PC-9 (cell line): ENCODE measurements at regions not wholly inside any gene's neighbourhood (a gene's known extent, or its start where the extent isn't known, plus 50 kb on each side); places are given as distances from the start of the nearest gene placed in this dataset.

Source experiments
- BruUV-seq: library from RNA; stranded (reverse); fragments of 400-500 nt; replicated peaks from 2 replicates; lab custom pipeline; 2021; lab: Mats Ljungman, UMichigan
- CTCF ChIA-PET: fragments of 300-600 bp; sonication (Branson Sonifier 250); formaldehyde crosslinking; loops from one replicate; lab custom pipeline; 2022; ENCODE audit warnings: antibody characterized with exemption; lab: Charles Lee
- POLR2A ChIA-PET: fragments of 300-600 bp; sonication (Branson Sonifier 250); formaldehyde crosslinking; loops from one replicate; lab custom pipeline; 2022; ENCODE audit warnings: antibody characterized with exemption; ENCODE audit not compliant: unreplicated experiment; lab: Charles Lee
- DNase-seq, 2 experiments: peaks; one replicate each; pipeline versions ENCODE4 v3.0.0 to v3.0.0-alpha.2; 2015 to 2022; ENCODE audit warnings: mixed read lengths in 1 of 2
- H2AFZ ChIP-seq: fragments of 200-600 bp; sonication (generic); 2 replicates; pipeline ENCODE4 v1.8.1; 2017; ENCODE audit warnings: antibody characterized with exemption
- H3F3A ChIP-seq: fragments of 200-600 bp; sonication (generic); 2 replicates; pipeline ENCODE4 v1.8.1; 2017; ENCODE audit warnings: antibody characterized with exemption, mild to moderate bottlenecking, low read depth; ENCODE audit not compliant: insufficient read depth
- H3K27ac ChIP-seq: fragments of 200-600 bp; sonication (generic); 2 replicates; pipeline ENCODE4 v1.6.1; 2016; ENCODE audit warnings: mixed run types
- H3K27me3 ChIP-seq: fragments of 200-600 bp; sonication (generic); 2 replicates; pipeline ENCODE4 v1.6.1; 2016; ENCODE audit warnings: low read depth, mixed run types; ENCODE audit not compliant: insufficient read depth
- H3K36me3 ChIP-seq: fragments of 200-600 bp; sonication (generic); 2 replicates; pipeline ENCODE4 v1.6.1; 2016; ENCODE audit warnings: low read depth, mixed run types
- H3K4me1 ChIP-seq: fragments of 200-600 bp; sonication (generic); replicated peaks from 2 replicates; pipeline ENCODE4 v1.6.1; 2016; ENCODE audit warnings: mixed run types; ENCODE audit not compliant: insufficient read depth
- H3K4me2 ChIP-seq: fragments of 200-600 bp; sonication (generic); 2 replicates; pipeline ENCODE4 v1.6.1; 2017; ENCODE audit warnings: mixed run types
- H3K4me3 ChIP-seq: fragments of 200-600 bp; sonication (generic); 2 replicates; pipeline ENCODE4 v1.6.1; 2016; ENCODE audit warnings: mixed run types
- H3K79me2 ChIP-seq: fragments of 200-600 bp; sonication (generic); 2 replicates; pipeline ENCODE4 v1.6.1; 2017; ENCODE audit warnings: low read depth, mixed run types
- H3K9me2 ChIP-seq: fragments of 200-600 bp; sonication (generic); 2 replicates; pipeline ENCODE4 v1.8.1; 2017; ENCODE audit warnings: mild to moderate bottlenecking; ENCODE audit not compliant: insufficient read depth
- H3K9me3 ChIP-seq: fragments of 200-600 bp; sonication (generic); 2 replicates; pipeline ENCODE4 v1.8.1; 2016; ENCODE audit warnings: low read depth; ENCODE audit not compliant: insufficient read depth
- H4K20me1 ChIP-seq: fragments of 200-600 bp; sonication (generic); 2 replicates; pipeline ENCODE4 v1.8.1; 2017; ENCODE audit not compliant: insufficient read depth
- CTCF ChIP-seq: fragments of 200-600 bp; sonication (generic); conservative IDR thresholded peaks from 2 replicates; pipeline ENCODE4 v1.6.1; 2017; ENCODE audit warnings: mixed run types, antibody characterized with exemption, mild to moderate bottlenecking, moderate library complexity
- EZH2 ChIP-seq: fragments of 200-600 bp; sonication (generic); IDR thresholded peaks from 2 replicates; pipeline ENCODE4 v1.8.0; 2017; ENCODE audit warnings: antibody characterized with exemption, low read depth
- intact Hi-C: fragments of 100-400 bp; cut with micrococcal nuclease; formaldehyde crosslinking; loops from one replicate; pipeline ENCODE4 v1.10.0; 2022; ENCODE audit not compliant: unreplicated experiment

- H3K4me1 ChIP-seq, result no peaks in the 10 kb centered on the region
- ChIA-PET POLR2A (no interaction called here), CTCF (no interaction called here)
- intact Hi-C loops, result no loop called here
- no peaks in the 10 kb centered on the region for H3K79me2 ChIP-seq
- H3F3A ChIP-seq, result no peaks in the 10 kb centered on the region
- H2AFZ ChIP-seq, result no peak overlapping the region
- no peaks in the 10 kb centered on the region; the same call in 1 of the 2 replicates for H3K9me2 ChIP-seq
- H3K4me2 ChIP-seq, result no peak overlapping the region
- no peak for DNase-seq
- no TSS peak for BruUV-seq
- no peak overlapping the region for H3K27ac ChIP-seq
- H3K36me3 ChIP-seq, result no peaks in the 10 kb centered on the region
- H4K20me1 ChIP-seq, result no peaks in the 10 kb centered on the region
- no peaks in the 10 kb centered on the region for H3K27me3 ChIP-seq
- H3K4me3 ChIP-seq, result no peak overlapping the region
- H3K9me3 ChIP-seq, result no peaks in the 10 kb centered on the region
- TF ChIP-seq EZH2 (no peak), CTCF (no peak)
These were observed 549.8 kb downstream of the NSUN3 start for GRCh38 chr3:94612631-94613030.

GRCh38 chr3:94614192-94614591 lies 551.3 kb downstream of the NSUN3 start:
- Histone ChIP-seq H3K9me3 (no peaks in the 10 kb centered on the region), H3K79me2 (no peaks in the 10 kb centered on the region), H4K20me1 (no peaks in the 10 kb centered on the region), H3K4me2 (no peak overlapping the region), H3K27me3 (no peaks in the 10 kb centered on the region), H2AFZ (no peak overlapping the region), H3K36me3 (no peaks in the 10 kb centered on the region), H3K27ac (no peak overlapping the region), H3F3A (no peaks in the 10 kb centered on the region), H3K9me2 (no peaks in the 10 kb centered on the region; the same call in 1 of the 2 replicates), H3K4me3 (no peak overlapping the region), H3K4me1 (no peaks in the 10 kb centered on the region)
- no TSS peak for BruUV-seq
- DNase-seq, result no peak
- TF ChIP-seq CTCF, result no peak
- TF ChIP-seq EZH2, result no peak
- intact Hi-C loops, result no loop called here
- POLR2A ChIA-PET, result no interaction called here
- CTCF ChIA-PET, result no interaction called here

- no peak for DNase-seq
- Histone ChIP-seq H3K27ac (no peak overlapping the region), H3K9me2 (no peaks in the 10 kb centered on the region; the same call in 1 of the 2 replicates), H3K9me3 (no peaks in the 10 kb centered on the region), H3K36me3 (no peaks in the 10 kb centered on the region), H3F3A (no peaks in the 10 kb centered on the region), H3K79me2 (no peaks in the 10 kb centered on the region), H2AFZ (no peak overlapping the region), H3K27me3 (no peaks in the 10 kb centered on the region), H4K20me1 (no peaks in the 10 kb centered on the region), H3K4me2 (no peak overlapping the region), H3K4me3 (no peak overlapping the region), H3K4me1 (no peaks in the 10 kb centered on the region)
- CTCF ChIA-PET, result no interaction called here
- POLR2A ChIA-PET, result no interaction called here
- intact Hi-C loops, result no loop called here
- BruUV-seq, result no TSS peak
- TF ChIP-seq CTCF (no peak), EZH2 (no peak)
These were observed 552.6 kb downstream of the NSUN3 start for GRCh38 chr3:94615275-94616065.
